WI38 (cell line): ENCODE measurements at regions not wholly inside any gene's neighbourhood (a gene's known extent, or its start where the extent isn't known, plus 50 kb on each side); places are given as distances from the start of the nearest gene placed in this dataset.
"Not testable (repeated sequence)": the region's sequence is repeated elsewhere in the genome, so short reads cannot be mapped to it uniquely, and the experiment has no call there.

Experiments
- H3K4me3 ChIP-seq: 2 replicates; pipeline ENCODE4 v1.5.1; 2011; ENCODE audit warnings: low read depth, mild to moderate bottlenecking, control low read depth, low read length
- CTCF ChIP-seq: IDR thresholded peaks from 2 replicates; pipeline ENCODE4 v1.5.1; 2012; ENCODE audit warnings: low read depth, mild to moderate bottlenecking, control low read depth, low read length

- not testable (repeated sequence) for H3K4me3 ChIP-seq
Measured at GRCh38 chr9:91512235-91512634, 88.6 kb upstream of the NFIL3 start.

GRCh38 chr9:91503673-91504081 is 80.0 kb upstream of the NFIL3 start:
- TF ChIP-seq CTCF: no peak
- H3K4me3 ChIP-seq: no peak overlapping the region

- no peak overlapping the region for H3K4me3 ChIP-seq
- no peak for TF ChIP-seq CTCF
Measured at GRCh38 chr9:91502913-91503672, 79.5 kb upstream of the NFIL3 start.

GRCh38 chr9:91502475-91502874 is 78.8 kb upstream of the NFIL3 start:
- TF ChIP-seq CTCF: no peak
- no peak overlapping the region for H3K4me3 ChIP-seq

GRCh38 chr9:91500509-91501014 is 76.9 kb upstream of the NFIL3 start:
- peak overlapping the region; percentile 21; the same call in 1 of the 2 replicates for H3K4me3 ChIP-seq
- no peak for TF ChIP-seq CTCF

GRCh38 chr9:91496351-91496750 is 72.7 kb upstream of the NFIL3 start:
- TF ChIP-seq CTCF: no peak
- H3K4me3 ChIP-seq: no peak overlapping the region

GRCh38 chr9:91495450-91495849 is 71.8 kb upstream of the NFIL3 start:
- TF ChIP-seq CTCF: no peak

GRCh38 chr9:91494751-91495150 is 71.1 kb upstream of the NFIL3 start:
- no peak for TF ChIP-seq CTCF
- no peak overlapping the region for H3K4me3 ChIP-seq

More at GRCh38 chr9:91495450-91495849, 71.8 kb upstream of the NFIL3 start:
- H3K4me3 ChIP-seq: no peak overlapping the region
